HEK293 (cell line): ENCODE measurements at regions not wholly inside any gene's neighbourhood (a gene's known extent, or its start where the extent isn't known, plus 50 kb on each side); places are given as distances from the start of the nearest gene placed in this dataset.

ENCODE experiments used
- CTCF ChIA-PET: fragments of 350-600 bp; formaldehyde crosslinking; extraction: SDS; loops from one replicate; lab custom pipeline; 2021; ENCODE audit warnings: antibody characterized with exemption; lab: Yijun Ruan, JAX
- POLR2A ChIA-PET: fragments of 300-600 bp; formaldehyde crosslinking; extraction: SDS; loops from one replicate; lab custom pipeline; 2020; ENCODE audit warnings: antibody characterized with exemption, inconsistent platforms; lab: Yijun Ruan, JAX
- H3K27ac ChIP-seq: fragments of 200-500 bp; sonication (Bioruptor generic); 2 replicates; pipeline ENCODE4 v1.5.1; 2014; ENCODE audit warnings: low read depth, low read length, control low read depth, inconsistent platforms; ENCODE audit errors: extremely low read depth
- H3K36me3 ChIP-seq, 2 experiments: fragments of 200-500 bp in 1 of 2; sonication (Bioruptor generic) in 1 of 2; 1 replicate in 1 of 2; 2 replicates in 1 of 2; pipeline ENCODE4 v1.5.1; 2014 to 2017; ENCODE audit warnings: inconsistent platforms in 2 of 2, low read length in 2 of 2; ENCODE audit not compliant: control insufficient read depth in 2 of 2, insufficient read depth in 1 of 2
- H3K4me1 ChIP-seq: fragments of 200-500 bp; sonication (Bioruptor generic); 2 replicates; pipeline ENCODE4 v1.5.1; 2014; ENCODE audit warnings: mild to moderate bottlenecking, low read length, inconsistent platforms; ENCODE audit not compliant: control insufficient read depth, insufficient read depth
- H3K4me3 ChIP-seq: 2 replicates; pipeline ENCODE4 v1.5.1; 2011; ENCODE audit warnings: low read depth, mild to moderate bottlenecking, control low read depth, low read length, moderate library complexity
- H3K9me3 ChIP-seq: fragments of 200-500 bp; sonication (Bioruptor generic); 2 replicates; pipeline ENCODE4 v1.5.1; 2014; ENCODE audit warnings: low read depth, low read length, inconsistent platforms; ENCODE audit not compliant: control insufficient read depth, insufficient read depth
- HOXA7 ChIP-seq: sonication (generic); formaldehyde crosslinking; IDR thresholded peaks from 2 replicates; pipeline ENCODE4 v1.8.1; 2022; ENCODE audit warnings: missing genetic modification reagents, borderline replicate concordance
- KLF9 ChIP-seq: fragments of 450-650 bp; formaldehyde crosslinking; IDR thresholded peaks from 2 replicates; pipeline ENCODE4 v1.5.1; 2016; ENCODE audit warnings: missing biosample characterization, missing genetic modification characterization, low read depth
- OSR2 ChIP-seq: fragments of 450-650 bp; formaldehyde crosslinking; IDR thresholded peaks from 2 replicates; pipeline ENCODE4 v1.5.1; 2016; ENCODE audit warnings: missing biosample characterization, missing genetic modification characterization
- OVOL3 ChIP-seq: fragments of 450-650 bp; formaldehyde crosslinking; IDR thresholded peaks from 2 replicates; pipeline ENCODE4 v1.5.1; 2016; ENCODE audit warnings: missing biosample characterization, missing genetic modification characterization
- SCRT2 ChIP-seq: fragments of 450-650 bp; formaldehyde crosslinking; IDR thresholded peaks from 2 replicates; pipeline ENCODE4 v1.5.1; 2016; ENCODE audit warnings: missing biosample characterization, missing genetic modification characterization
- YY2 ChIP-seq: fragments of 450-650 bp; formaldehyde crosslinking; IDR thresholded peaks from 2 replicates; pipeline ENCODE4 v1.5.1; 2016; ENCODE audit warnings: missing biosample characterization, missing genetic modification characterization
- ZBTB1 ChIP-seq: fragments of 450-650 bp; formaldehyde crosslinking; IDR thresholded peaks from 2 replicates; pipeline ENCODE4 v1.5.1; 2016; ENCODE audit warnings: missing biosample characterization, missing genetic modification characterization
- ZBTB17 ChIP-seq: fragments of 450-650 bp; formaldehyde crosslinking; IDR thresholded peaks from 2 replicates; pipeline ENCODE4 v1.5.1; 2016; ENCODE audit warnings: missing biosample characterization, missing genetic modification characterization
- ZBTB20 ChIP-seq: fragments of 450-650 bp; formaldehyde crosslinking; IDR thresholded peaks from 2 replicates; pipeline ENCODE4 v1.5.1; 2016; ENCODE audit warnings: missing biosample characterization, missing genetic modification characterization
- ZBTB44 ChIP-seq: fragments of 450-650 bp; IDR thresholded peaks from 2 replicates; pipeline ENCODE4 v1.5.1; 2018; ENCODE audit warnings: missing biosample characterization, mild to moderate bottlenecking, missing genetic modification characterization
- ZBTB49 ChIP-seq: fragments of 450-650 bp; formaldehyde crosslinking; IDR thresholded peaks from 2 replicates; pipeline ENCODE4 v1.5.1; 2016; ENCODE audit warnings: missing biosample characterization, missing genetic modification characterization, low read depth
- ZFHX2 ChIP-seq: fragments of 450-650 bp; formaldehyde crosslinking; conservative IDR thresholded peaks from 2 replicates; pipeline ENCODE4 v1.5.1; 2016; ENCODE audit warnings: missing biosample characterization, missing genetic modification characterization
- ZFP3 ChIP-seq: fragments of 450-650 bp; formaldehyde crosslinking; IDR thresholded peaks from 2 replicates; pipeline ENCODE4 v1.5.1; 2016; ENCODE audit warnings: low read depth, missing biosample characterization, missing genetic modification characterization
- ZNF140 ChIP-seq: fragments of 450-650 bp; formaldehyde crosslinking; IDR thresholded peaks from 2 replicates; pipeline ENCODE4 v1.5.1; 2016; ENCODE audit warnings: missing biosample characterization, missing genetic modification characterization
- ZNF169 ChIP-seq: fragments of 450-650 bp; formaldehyde crosslinking; IDR thresholded peaks from 2 replicates; pipeline ENCODE4 v1.5.1; 2016; ENCODE audit warnings: missing biosample characterization, missing genetic modification characterization
- ZNF18 ChIP-seq: fragments of 450-650 bp; formaldehyde crosslinking; IDR thresholded peaks from 2 replicates; pipeline ENCODE4 v1.5.1; 2016; ENCODE audit warnings: missing biosample characterization, missing genetic modification characterization
- ZNF221 ChIP-seq: fragments of 450-650 bp; formaldehyde crosslinking; IDR thresholded peaks from 2 replicates; pipeline ENCODE4 v1.5.1; 2017; ENCODE audit warnings: missing biosample characterization, missing genetic modification characterization, borderline replicate concordance
- ZNF24 ChIP-seq: fragments of 450-650 bp; formaldehyde crosslinking; IDR thresholded peaks from 2 replicates; pipeline ENCODE4 v1.5.1; 2016; ENCODE audit warnings: missing biosample characterization, missing genetic modification characterization
- ZNF366 ChIP-seq: fragments of 450-650 bp; formaldehyde crosslinking; conservative IDR thresholded peaks from 2 replicates; pipeline ENCODE4 v1.5.1; 2016; ENCODE audit warnings: missing biosample characterization, missing genetic modification characterization
- ZNF391 ChIP-seq: fragments of 450-650 bp; formaldehyde crosslinking; IDR thresholded peaks from 2 replicates; pipeline ENCODE4 v1.5.1; 2016; ENCODE audit warnings: low read depth, missing biosample characterization, missing genetic modification characterization, borderline replicate concordance
- ZNF48 ChIP-seq: fragments of 450-650 bp; formaldehyde crosslinking; IDR thresholded peaks from 2 replicates; pipeline ENCODE4 v1.5.1; 2016; ENCODE audit warnings: missing biosample characterization, missing genetic modification characterization
- ZNF626 ChIP-seq: fragments of 450-650 bp; sonication (Bioruptor Pico); formaldehyde crosslinking; IDR thresholded peaks from 2 replicates; pipeline ENCODE4 v1.5.1; 2018; ENCODE audit warnings: missing biosample characterization, missing genetic modification characterization, inconsistent platforms
- ZNF654 ChIP-seq: fragments of 450-650 bp; formaldehyde crosslinking; IDR thresholded peaks from 2 replicates; pipeline ENCODE4 v1.5.1; 2016; ENCODE audit warnings: low read depth, missing biosample characterization, missing genetic modification characterization
- ZNF837 ChIP-seq: fragments of 450-650 bp; formaldehyde crosslinking; IDR thresholded peaks from 2 replicates; pipeline ENCODE4 v1.5.1; 2016; ENCODE audit warnings: missing biosample characterization, missing genetic modification characterization
- ZNF843 ChIP-seq: fragments of 450-650 bp; formaldehyde crosslinking; IDR thresholded peaks from 2 replicates; pipeline ENCODE4 v1.5.1; 2016; ENCODE audit warnings: missing biosample characterization, missing genetic modification characterization
- ZSCAN23 ChIP-seq: fragments of 450-650 bp; formaldehyde crosslinking; IDR thresholded peaks from 2 replicates; pipeline ENCODE4 v1.5.1; 2016; ENCODE audit warnings: missing biosample characterization, missing genetic modification characterization
- ZSCAN30 ChIP-seq: fragments of 450-650 bp; IDR thresholded peaks from 2 replicates; pipeline ENCODE4 v1.5.1; 2018; ENCODE audit warnings: missing biosample characterization, mild to moderate bottlenecking, missing genetic modification characterization, moderate library complexity

- TF ChIP-seq ZBTB44 (tag by site-specific recombination) (no peak), ZNF626 (tag by site-specific recombination) (no peak), ZBTB17 (tag by site-specific recombination) (no peak), ZNF837 (tag by site-specific recombination) (no peak), ZNF18 (no peak), ZNF654 (tag by site-specific recombination) (no peak), HOXA7 (CRISPR knock-in tag) (no peak), ZNF843 (no peak), ZBTB49 (tag by site-specific recombination) (no peak), ZNF391 (tag by site-specific recombination) (no peak), ZNF140 (tag by site-specific recombination) (no peak), ZNF24 (tag by site-specific recombination) (no peak), ZFHX2 (no peak), ZBTB1 (tag by site-specific recombination) (no peak)
These were observed 154.4 kb downstream of the NPR3 start (continued) for GRCh38 chr5:32865475-32865874.

- H3K4me1 ChIP-seq: no peaks in the 10 kb centered on the region
- TF ChIP-seq SCRT2 (tag by site-specific recombination) (no peak), ZNF221 (tag by site-specific recombination) (no peak), ZSCAN30 (tag by site-specific recombination) (no peak), ZSCAN23 (no peak), ZNF366 (tag by site-specific recombination) (no peak), KLF9 (no peak), ZBTB20 (no peak), YY2 (tag by site-specific recombination) (no peak)
- no peak overlapping the region for H3K4me3 ChIP-seq
- ChIA-PET CTCF (interaction anchor here (1.2 kb wide), 1 partner anchor 13 kb away, joined by 4 read pairs; no protein-coding TSS in a partner anchor), POLR2A (no interaction called here)
- no peak overlapping the region for H3K27ac ChIP-seq
- H3K9me3 ChIP-seq: no peaks in the 10 kb centered on the region
- H3K36me3 ChIP-seq: no peaks in the 10 kb centered on the region
These were observed 155.0 kb downstream of the NPR3 start for GRCh38 chr5:32866138-32866537.

DNA sequence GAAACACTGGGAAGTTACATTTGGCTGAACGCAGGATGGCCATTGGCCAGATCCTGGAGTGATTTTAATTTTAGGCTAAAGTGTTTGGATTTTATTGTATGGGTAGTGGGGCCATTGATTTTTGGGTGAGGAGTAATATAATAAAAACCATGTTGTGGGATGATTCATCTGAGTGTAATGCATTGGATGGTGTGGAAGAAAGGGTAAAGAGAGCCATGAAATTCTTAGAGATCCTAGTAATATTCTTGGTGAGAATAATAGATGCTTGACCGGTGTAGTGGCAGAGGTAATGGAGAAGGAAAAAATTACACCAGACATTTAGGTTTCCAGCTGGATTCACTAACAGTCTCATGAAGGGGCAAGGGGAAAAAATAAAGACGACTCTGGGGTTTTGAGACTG lies 158.1 kb downstream of the NPR3 start:
- H3K4me1 ChIP-seq: no peaks in the 10 kb centered on the region
- no peaks in the 10 kb centered on the region for H3K36me3 ChIP-seq
- ChIA-PET POLR2A (no interaction called here), CTCF (no interaction called here)
- H3K27ac ChIP-seq: no peak overlapping the region
- no peak overlapping the region for H3K4me3 ChIP-seq
- TF ChIP-seq OVOL3 (tag by site-specific recombination) (no peak), ZNF169 (tag by site-specific recombination) (no peak), OSR2 (no peak), ZNF48 (tag by site-specific recombination) (no peak), ZFP3 (tag by site-specific recombination) (no peak)
- TF ChIP-seq, all 188 proteins: peak for 0
- H3K9me3 ChIP-seq: no peaks in the 10 kb centered on the region
